K562 (cell line): ENCODE measurements at regions not wholly inside any gene's neighbourhood (a gene's known extent, or its start where the extent isn't known, plus 50 kb on each side); places are given as distances from the start of the nearest gene placed in this dataset.
A peak's percentile ranks its signal among the peaks of the same experiment; 100 is the strongest.

ENCODE experiments used
- ATAC-seq: fragments of 200-7000 bp; cut with Tn5 transposase; 3 replicates; pipeline ENCODE4 v1.9.1; 2020; ENCODE audit warnings: moderate library complexity
- BruUV-seq: library from RNA; stranded (reverse); fragments of 400-500 nt; replicated peaks from 2 replicates; lab custom pipeline; 2021; lab: Mats Ljungman, UMichigan
- CTCF ChIA-PET: fragments of 300-600 bp; formaldehyde crosslinking; extraction: SDS; loops from one replicate; lab custom pipeline; 2021; ENCODE audit warnings: low intra/inter-chr PET ratio; lab: Yijun Ruan, JAX
- POLR2A ChIA-PET: fragments of 300-600, 350-650 bp; sonication (Branson Sonifier 250); formaldehyde crosslinking; extraction: SDS; loops from one replicate; lab custom pipeline; 2021; ENCODE audit warnings: antibody characterized with exemption, inconsistent platforms; lab: Yijun Ruan, JAX
- DNase-seq, 4 experiments: peaks; one replicate each; pipeline versions ENCODE4 v3.0.0 to v3.0.0-alpha.2; 2011 to 2018; ENCODE audit warnings: low spot score in 3 of 4, mixed read lengths in 3 of 4; ENCODE audit errors: extremely low read depth in 1 of 4
- FAIRE-seq: peaks from 2 replicates; lab custom pipeline; 2011; peaks lifted over from hg19 to GRCh38; lab: Jason Lieb, UNC
- H2AFZ ChIP-seq: 2 replicates; pipeline ENCODE4 v1.6.0; 2011; ENCODE audit warnings: low read depth, low read length, control low read depth, inconsistent platforms
- H3K27ac ChIP-seq: fragments of 200-600 bp; 3 replicates; pipeline ENCODE4 v1.8.0; 2011; ENCODE audit warnings: low read depth, mild to moderate bottlenecking, control low read depth, inconsistent platforms, low read length, moderate library complexity, mixed read lengths; ENCODE audit errors: extremely low read depth
- H3K27me3 ChIP-seq, 2 experiments: fragments of 300-600 bp in 1 of 2; 2 replicates in 1 of 2; 3 replicates in 1 of 2; pipeline versions ENCODE4 v1.6.0 to v1.8.0; 2011; ENCODE audit warnings: inconsistent platforms in 2 of 2, low read length in 2 of 2, mild to moderate bottlenecking in 1 of 2, mixed read lengths in 1 of 2, moderate library complexity in 1 of 2; ENCODE audit not compliant: control insufficient read depth in 2 of 2, insufficient read depth in 2 of 2
- H3K36me3 ChIP-seq: fragments of 300-600 bp; 3 replicates; pipeline ENCODE4 v1.8.0; 2011; ENCODE audit warnings: mild to moderate bottlenecking, low read length, inconsistent platforms; ENCODE audit not compliant: control insufficient read depth, insufficient read depth
- H3K4me1 ChIP-seq, 2 experiments: fragments of 200-600 bp in 1 of 2; replicated peaks in 1 of 2; 2 replicates in 1 of 2; 3 replicates in 1 of 2; pipeline versions ENCODE4 v1.5.1 to v1.8.0; 2011; ENCODE audit warnings: inconsistent platforms in 2 of 2, low read length in 2 of 2, mild to moderate bottlenecking in 1 of 2, mixed read lengths in 1 of 2, moderate library complexity in 1 of 2; ENCODE audit not compliant: control insufficient read depth in 2 of 2, insufficient read depth in 2 of 2
- H3K4me2 ChIP-seq: 2 replicates; pipeline ENCODE4 v1.6.1; 2011; ENCODE audit warnings: low read length, control low read depth, inconsistent platforms, mixed read lengths; ENCODE audit not compliant: insufficient read depth
- H3K4me3 ChIP-seq: fragments of 200-600 bp; sonication (generic), shearing (Covaris generic); 2 replicates; pipeline ENCODE4 v1.5.1; 2016; ENCODE audit warnings: control low read depth, inconsistent platforms
- H3K79me2 ChIP-seq: fragments of 200-600 bp; 3 replicates; pipeline ENCODE4 v1.8.0; 2011; ENCODE audit warnings: low read length, inconsistent platforms; ENCODE audit not compliant: control insufficient read depth, insufficient read depth
- H3K9ac ChIP-seq, 2 experiments: 2 replicates each; pipeline versions ENCODE4 v1.6.0 to v1.6.1; 2011; ENCODE audit warnings: low read depth in 2 of 2, low read length in 2 of 2, control low read depth in 1 of 2, inconsistent platforms in 1 of 2, mild to moderate bottlenecking in 1 of 2, mixed read lengths in 1 of 2; ENCODE audit not compliant: insufficient read depth in 1 of 2
- H3K9me1 ChIP-seq: one replicate; pipeline ENCODE4 v1.6.0; 2011; ENCODE audit warnings: inconsistent platforms, mild to moderate bottlenecking, low read length, moderate library complexity; ENCODE audit not compliant: control insufficient read depth, insufficient read depth
- H3K9me3 ChIP-seq: replicated peaks from 2 replicates; pipeline ENCODE4 v1.5.1; 2011; ENCODE audit warnings: low read depth, low read length, inconsistent platforms; ENCODE audit not compliant: control insufficient read depth, insufficient read depth
- H4K20me1 ChIP-seq: replicated peaks from 2 replicates; pipeline ENCODE4 v1.6.1; 2011; ENCODE audit warnings: low read length, inconsistent platforms, mixed read lengths; ENCODE audit not compliant: control insufficient read depth, insufficient read depth
- CEBPB ChIP-seq: fragments of 450-650 bp; IDR thresholded peaks from 2 replicates; pipeline ENCODE4 v1.6.1; 2016; ENCODE audit warnings: missing genetic modification characterization, missing compliant biosample characterization
- HSF4 ChIP-seq: fragments of 250-450 bp; sonication (Bioruptor Pico); IDR thresholded peaks from 2 replicates; pipeline ENCODE4 v2.1.2; 2022; ENCODE audit warnings: mild to moderate bottlenecking, moderate library complexity, borderline replicate concordance
- MAFF ChIP-seq: IDR thresholded peaks from 2 replicates; pipeline ENCODE4 v1.6.1; 2012; ENCODE audit warnings: low read length, improper control_type of control experiment
- MTA2 ChIP-seq: fragments of 450-650 bp; IDR thresholded peaks from 2 replicates; pipeline ENCODE4 v1.6.1; 2016; ENCODE audit warnings: low read depth
- NRF1 ChIP-seq, 2 experiments: fragments of 450-650 bp; IDR thresholded peaks in 1 of 2; conservative IDR thresholded peaks in 1 of 2; 2 replicates each; pipeline ENCODE4 v1.6.1; 2014; ENCODE audit warnings: mild to moderate bottlenecking in 2 of 2
- RBM39 ChIP-seq: fragments of 200-400 bp; formaldehyde crosslinking; optimal IDR thresholded peaks from 2 replicates; pipeline ENCODE3; 2018; ENCODE audit warnings: low read depth, low read length
- SREBF2 ChIP-seq: sonication (generic); formaldehyde crosslinking; IDR thresholded peaks from 2 replicates; pipeline ENCODE4 v1.4.0; 2020; ENCODE audit warnings: mild to moderate bottlenecking, missing genetic modification reagents
- STAT5B ChIP-seq: fragments of 250-450 bp; sonication (Bioruptor Pico); IDR thresholded peaks from 2 replicates; pipeline ENCODE4 v1.8.0; 2021; ENCODE audit warnings: mild to moderate bottlenecking, inconsistent platforms
- VEZF1 ChIP-seq: fragments of 200-800 bp; sonication (Bioruptor generic); IDR thresholded peaks from 2 replicates; pipeline ENCODE4 v1.6.1; 2017; ENCODE audit warnings: missing genetic modification characterization, missing compliant biosample characterization
- WGBS: fragments of 100-300 bp; shearing (Covaris generic); methylation state at CpG from one replicate; pipeline ENCODE4 v1.1.6; 2016; ENCODE audit warnings: low coverage, mixed read lengths; ENCODE audit not compliant: insufficient coverage; ENCODE audit errors: missing lambda C conversion rate; 5-methylcytosine and 5-hydroxymethylcytosine counted together
- in situ Hi-C: fragments of 300-500 bp; cut with MboI; formaldehyde crosslinking; loops from 4 replicates; pipeline ENCODE4 v1.15.0; 2018; ENCODE audit warnings: inconsistent platforms, mixed read lengths
- intact Hi-C: fragments of 100-400 bp; cut with micrococcal nuclease; formaldehyde crosslinking; loops from 2 replicates; pipeline ENCODE4 v1.14.2; 2022
- TF ChIP-seq, protein P1 (sequence below): fragments of 250-450 bp; sonication (Bioruptor Pico); IDR thresholded peaks from 2 replicates; pipeline ENCODE4 v1.8.0; 2022; ENCODE audit warnings: moderate library complexity, mild to moderate bottlenecking, inconsistent platforms

DNA sequence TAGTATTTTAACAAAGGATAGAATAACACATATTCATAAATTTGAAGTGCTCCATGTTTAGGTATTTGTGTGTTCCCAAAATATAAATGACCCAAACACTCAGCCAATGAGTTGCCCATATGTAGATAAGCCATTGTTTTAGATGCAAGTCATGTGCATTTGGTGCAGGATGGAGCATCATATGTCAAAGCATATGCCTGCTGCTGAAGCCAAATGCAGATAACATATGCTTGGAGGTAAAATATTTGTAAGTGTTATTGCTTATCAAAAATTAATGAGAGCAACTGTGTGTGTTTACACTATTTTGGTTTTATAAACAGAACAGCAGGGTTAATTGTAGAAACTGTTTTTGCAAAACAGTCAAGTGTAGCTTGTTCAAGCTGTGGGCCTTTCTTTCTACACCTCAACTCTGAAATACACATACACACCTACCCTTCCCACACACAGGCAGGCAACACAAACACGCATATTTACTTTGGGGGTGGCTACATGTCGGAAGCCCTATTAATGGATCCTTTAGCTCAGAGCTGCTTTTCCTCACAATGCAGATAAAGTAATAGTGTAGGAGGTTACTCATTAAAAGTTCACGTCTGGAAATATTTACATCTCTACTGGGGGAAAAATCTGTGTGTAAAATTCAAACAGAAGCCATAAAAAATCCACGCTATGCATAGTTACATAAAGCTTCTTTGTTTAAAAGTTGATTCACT, 521.4 kb downstream of the ZNF385D start (continued):
- no peak for TF ChIP-seq RBM39
- TF ChIP-seq, protein P1, sequence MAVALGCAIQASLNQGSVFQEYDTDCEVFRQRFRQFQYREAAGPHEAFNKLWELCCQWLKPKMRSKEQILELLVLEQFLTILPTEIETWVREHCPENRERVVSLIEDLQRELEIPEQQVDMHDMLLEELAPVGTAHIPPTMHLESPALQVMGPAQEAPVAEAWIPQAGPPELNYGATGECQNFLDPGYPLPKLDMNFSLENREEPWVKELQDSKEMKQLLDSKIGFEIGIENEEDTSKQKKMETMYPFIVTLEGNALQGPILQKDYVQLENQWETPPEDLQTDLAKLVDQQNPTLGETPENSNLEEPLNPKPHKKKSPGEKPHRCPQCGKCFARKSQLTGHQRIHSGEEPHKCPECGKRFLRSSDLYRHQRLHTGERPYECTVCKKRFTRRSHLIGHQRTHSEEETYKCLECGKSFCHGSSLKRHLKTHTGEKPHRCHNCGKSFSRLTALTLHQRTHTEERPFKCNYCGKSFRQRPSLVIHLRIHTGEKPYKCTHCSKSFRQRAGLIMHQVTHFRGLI (CRISPR knock-in tag): no peak
- TF ChIP-seq STAT5B (CRISPR knock-in tag): no peak
- no peak for TF ChIP-seq HSF4
- TF ChIP-seq MAFF: no peak
- TF ChIP-seq VEZF1 (CRISPR knock-in tag): no peak
- no peak for TF ChIP-seq CEBPB (tag)
- TF ChIP-seq MTA2: no peak

DNA sequence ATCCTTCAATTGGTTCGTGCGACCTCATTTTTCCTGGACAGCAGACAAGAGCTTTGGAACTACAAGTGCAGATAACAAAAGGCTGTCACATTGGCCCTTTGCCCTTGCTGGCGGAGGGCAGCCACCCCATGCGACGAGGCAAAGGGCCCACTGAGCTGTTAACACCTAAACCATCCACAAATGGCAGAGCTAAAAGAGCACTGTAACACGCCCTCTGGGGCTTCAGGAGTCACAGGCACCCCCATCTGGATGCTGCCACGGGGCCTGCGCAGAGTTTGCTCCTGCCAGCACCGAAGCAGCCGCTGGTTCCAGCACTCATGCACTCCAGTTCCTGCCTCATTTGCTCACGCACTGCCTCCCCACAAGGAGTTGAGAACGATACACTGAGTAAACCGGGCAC, 524.9 kb downstream of the ZNF385D start:
- Histone ChIP-seq H3K9me1 (no peaks in the 10 kb centered on the region), H3K4me2 (no peak overlapping the region), H3K9me3 (no peaks in the 10 kb centered on the region), H2AFZ (no peak overlapping the region), H3K27ac (no peak overlapping the region), H4K20me1 (no peaks in the 10 kb centered on the region), H3K36me3 (no peaks in the 10 kb centered on the region), H3K27me3 (no peaks in the 10 kb centered on the region), H3K4me1 (no peaks in the 10 kb centered on the region), H3K9ac (no peak overlapping the region), H3K79me2 (no peaks in the 10 kb centered on the region), H3K4me3 (no peak overlapping the region)
- 5% methylated on average over 13 of the region's 13 CpGs for WGBS
- POLR2A ChIA-PET: no interaction called here
- FAIRE-seq (no peak), ATAC-seq (no peak), DNase-seq (no peak)
- intact Hi-C loops (no loop called here), in situ Hi-C loops (no loop called here)
- no TSS peak for BruUV-seq
- no peak for TF ChIP-seq SREBF2 (CRISPR knock-in tag)
- peak in 1 of 2 experiments; percentile 28; a peak in 1 of 4 replicates for TF ChIP-seq NRF1 (conservative IDR thresholded peaks at IDR 0.05 in 1 of 2, IDR thresholded peaks at IDR 0.05 in 1 of 2)
- CTCF ChIA-PET: no interaction called here
